Mesenchymal stem cell (in vitro differentiated cells and primary cell): ENCODE measurements at regions not wholly inside any gene's neighbourhood (a gene's known extent, or its start where the extent isn't known, plus 50 kb on each side); places are given as distances from the start of the nearest gene placed in this dataset.

ENCODE experiments used
- DNase-seq: peaks from one replicate; pipeline ENCODE4 v3.0.0-alpha.2; 2013
- H2AFZ ChIP-seq: one replicate; pipeline ENCODE4 v1.6.1; 2013; ENCODE audit warnings: low read depth, mild to moderate bottlenecking, control low read depth, inconsistent platforms, low read length, moderate library complexity
- H2AK5ac ChIP-seq: 2 replicates; pipeline ENCODE4 v1.6.1; 2013; ENCODE audit warnings: low read length, moderate library complexity, mild to moderate bottlenecking, inconsistent platforms; ENCODE audit not compliant: severe bottlenecking
- H2BK120ac ChIP-seq: one replicate; pipeline ENCODE4 v1.6.1; 2013; ENCODE audit warnings: low read depth, mild to moderate bottlenecking, inconsistent platforms, low read length, moderate library complexity
- H2BK12ac ChIP-seq, 2 experiments: one replicate each; pipeline ENCODE4 v1.6.1; 2013; ENCODE audit warnings: inconsistent platforms in 2 of 2, low read length in 2 of 2, mild to moderate bottlenecking in 2 of 2, moderate library complexity in 2 of 2, control low read depth in 1 of 2
- H2BK15ac ChIP-seq: one replicate; pipeline ENCODE4 v1.6.1; 2013; ENCODE audit warnings: mild to moderate bottlenecking, low read depth, inconsistent platforms; ENCODE audit not compliant: poor library complexity, severe bottlenecking
- H2BK5ac ChIP-seq: 2 replicates; pipeline ENCODE4 v1.6.1; 2013; ENCODE audit warnings: low read depth, mild to moderate bottlenecking, low read length, control low read depth, inconsistent platforms; ENCODE audit not compliant: poor library complexity, severe bottlenecking
- H3K14ac ChIP-seq, 2 experiments: one replicate each; pipeline ENCODE4 v1.6.1; 2013; ENCODE audit warnings: inconsistent platforms in 2 of 2, low read length in 2 of 2, control low read depth in 1 of 2, mild to moderate bottlenecking in 1 of 2, moderate library complexity in 1 of 2
- H3K18ac ChIP-seq, 2 experiments: one replicate each; pipeline ENCODE4 v1.6.1; 2013; ENCODE audit warnings: inconsistent platforms in 2 of 2, low read length in 2 of 2, control low read depth in 1 of 2, low read depth in 1 of 2, mild to moderate bottlenecking in 1 of 2
- H3K23ac ChIP-seq, 2 experiments: one replicate each; pipeline ENCODE4 v1.6.1; 2013; ENCODE audit warnings: inconsistent platforms in 2 of 2, low read length in 2 of 2, mild to moderate bottlenecking in 2 of 2, moderate library complexity in 2 of 2, control low read depth in 1 of 2
- H3K27ac ChIP-seq: 2 replicates; pipeline ENCODE4 v1.5.1; 2013; ENCODE audit warnings: mild to moderate bottlenecking, moderate library complexity, low read length, control low read depth, inconsistent platforms; ENCODE audit not compliant: poor library complexity, severe bottlenecking
- H3K27me3 ChIP-seq, 2 experiments: 2 replicates each; pipeline versions ENCODE4 v1.6.1 to v1.7.0; 2013; ENCODE audit warnings: low read length in 2 of 2, mild to moderate bottlenecking in 2 of 2, moderate library complexity in 2 of 2, control low read depth in 1 of 2, inconsistent platforms in 1 of 2; ENCODE audit not compliant: control insufficient read depth in 1 of 2, insufficient read depth in 1 of 2
- H3K36me3 ChIP-seq, 2 experiments: 2 replicates each; pipeline versions ENCODE4 v1.6.1 to v1.7.0; 2013; ENCODE audit warnings: low read length in 2 of 2, control low read depth in 1 of 2, inconsistent platforms in 1 of 2, low read depth in 1 of 2, mild to moderate bottlenecking in 1 of 2; ENCODE audit not compliant: insufficient read depth in 2 of 2, control insufficient read depth in 1 of 2
- H3K4ac ChIP-seq, 2 experiments: one replicate each; pipeline ENCODE4 v1.6.1; 2013; ENCODE audit warnings: inconsistent platforms in 2 of 2, low read length in 2 of 2, mild to moderate bottlenecking in 2 of 2, moderate library complexity in 2 of 2, control low read depth in 1 of 2, low read depth in 1 of 2
- H3K4me1 ChIP-seq: 2 replicates; pipeline ENCODE4 v1.6.1; 2013; ENCODE audit warnings: low read depth, low read length, control low read depth; ENCODE audit not compliant: control insufficient read depth, insufficient read depth
- H3K4me2 ChIP-seq: 2 replicates; pipeline ENCODE4 v1.6.1; 2013; ENCODE audit warnings: low read length, mild to moderate bottlenecking, inconsistent platforms; ENCODE audit not compliant: poor library complexity, severe bottlenecking
- H3K4me3 ChIP-seq, 2 experiments: 2 replicates each; pipeline versions ENCODE4 v1.5.1 to v1.7.0; 2013; ENCODE audit warnings: low read length in 2 of 2, mild to moderate bottlenecking in 2 of 2, control low read depth in 1 of 2, low read depth in 1 of 2; ENCODE audit not compliant: insufficient read depth in 1 of 2
- H3K79me1 ChIP-seq: replicated peaks from 2 replicates; pipeline ENCODE4 v1.6.1; 2013; ENCODE audit warnings: mild to moderate bottlenecking, control low read depth, low read length, inconsistent platforms; ENCODE audit not compliant: poor library complexity, severe bottlenecking
- H3K9ac ChIP-seq: 2 replicates; pipeline ENCODE4 v1.7.0; 2013; ENCODE audit warnings: mild to moderate bottlenecking, low read length, moderate library complexity
- H3K9me3 ChIP-seq: 2 replicates; pipeline ENCODE4 v1.7.0; 2013; ENCODE audit warnings: mild to moderate bottlenecking, low read length; ENCODE audit not compliant: control insufficient read depth
- H4K8ac ChIP-seq: one replicate; pipeline ENCODE4 v1.6.1; 2013; ENCODE audit warnings: inconsistent platforms, mild to moderate bottlenecking, low read length, moderate library complexity
- H4K91ac ChIP-seq: one replicate; pipeline ENCODE4 v1.6.1; 2013; ENCODE audit warnings: mild to moderate bottlenecking, low read length, inconsistent platforms
- WGBS: methylation state at CpG from one replicate; pipeline ENCODE4 v1.1.7; 2013; ENCODE audit warnings: mixed read lengths; 5-methylcytosine and 5-hydroxymethylcytosine counted together

DNA sequence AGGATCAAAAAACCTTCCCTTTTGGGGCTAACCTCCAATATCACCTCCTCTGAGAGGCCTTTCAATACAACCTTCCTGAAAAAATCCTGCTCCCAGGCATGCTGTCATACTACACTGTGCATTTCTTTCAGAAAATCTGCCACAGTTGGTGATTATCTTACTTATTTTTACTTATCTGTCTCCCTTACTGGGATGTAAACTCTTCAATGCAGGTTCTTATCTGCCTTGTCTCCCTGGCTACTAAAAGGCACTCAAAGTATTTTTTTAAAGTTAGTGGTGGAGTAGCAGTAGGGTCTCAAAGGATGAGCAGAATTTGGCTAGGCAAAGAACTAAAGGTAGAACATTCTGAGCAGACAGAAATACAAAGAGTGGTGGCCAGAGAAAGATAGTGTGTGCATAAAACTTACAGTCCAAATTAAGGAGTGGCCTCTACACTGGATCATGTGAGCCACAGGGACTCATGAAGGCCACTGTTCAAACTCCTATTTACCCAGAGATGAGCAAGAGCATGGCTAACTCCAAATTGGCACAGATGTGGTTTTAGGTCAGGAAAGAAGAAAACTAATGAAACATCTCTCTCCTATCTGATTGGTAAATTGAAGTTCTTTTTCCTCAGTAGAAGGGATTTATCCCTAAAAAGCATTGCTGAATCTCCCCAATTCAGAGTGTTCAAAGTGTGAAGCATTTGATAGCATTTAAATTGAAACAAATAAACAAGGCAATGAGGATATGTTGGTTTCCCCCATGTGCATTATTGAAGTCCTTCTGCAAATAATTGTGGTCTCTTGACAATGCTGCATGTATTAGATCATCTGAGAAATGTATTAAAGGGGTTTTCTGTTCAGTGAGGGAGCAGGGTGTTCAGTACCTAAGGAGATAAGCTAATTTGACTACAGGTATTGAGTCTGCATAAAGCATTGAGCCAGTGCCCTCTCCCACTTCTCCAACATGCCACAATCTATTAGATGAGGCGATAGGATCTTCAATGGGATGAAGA is 285.5 kb downstream of the MREG start:
- H3K23ac ChIP-seq: no peak overlapping the region
- no peaks in the 10 kb centered on the region for H3K27me3 ChIP-seq
- H3K36me3 ChIP-seq: no peaks in the 10 kb centered on the region
- no peak overlapping the region for H3K4me3 ChIP-seq
- H4K91ac ChIP-seq: no peak overlapping the region
- no peak overlapping the region for H2BK120ac ChIP-seq
- peak overlapping the region; percentile 16 to 60 for H3K4ac ChIP-seq
- no peak overlapping the region for H3K4me2 ChIP-seq
- 75% methylated on average over 1 of the region's 1 CpG for WGBS
- H2BK15ac ChIP-seq: no peak overlapping the region
- H3K27ac ChIP-seq: peak overlapping the region; percentile 68
- no peak overlapping the region for H2BK12ac ChIP-seq
- no peak overlapping the region for H3K18ac ChIP-seq
- H2AK5ac ChIP-seq: peak overlapping the region; percentile 90
- H3K79me1 ChIP-seq: no peaks in the 10 kb centered on the region
- peak overlapping the region; percentile 82 for H3K9ac ChIP-seq
- H4K8ac ChIP-seq: no peak overlapping the region
- peak; percentile 55 for DNase-seq
- no peak overlapping the region for H3K14ac ChIP-seq
- H2AFZ ChIP-seq: no peak overlapping the region
- H2BK5ac ChIP-seq: no peak overlapping the region
- H3K4me1 ChIP-seq: peaks cover 6% of the 10 kb centered on the region
- H3K9me3 ChIP-seq: peaks cover 6% of the 10 kb centered on the region

DNA sequence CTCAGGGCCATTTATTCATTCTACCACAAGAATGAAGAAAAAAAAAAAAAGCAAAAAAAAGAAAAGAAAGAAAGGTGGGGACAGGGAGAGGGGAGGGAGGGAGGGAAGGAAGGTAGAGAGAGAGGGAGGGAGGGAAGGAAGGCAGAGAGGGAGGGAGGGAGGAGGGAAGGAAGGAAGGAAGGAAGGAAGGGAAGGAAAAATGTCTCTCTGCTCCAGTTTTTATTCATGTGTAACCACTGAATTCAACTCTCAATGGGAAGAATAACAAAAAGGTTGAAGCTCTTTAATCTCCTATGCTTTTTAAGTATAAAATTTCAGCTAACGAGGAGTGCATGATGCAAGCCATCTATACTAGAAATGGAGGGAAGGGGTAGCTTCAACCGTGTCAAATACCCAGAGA is 287.3 kb downstream of the MREG start:
- Histone ChIP-seq H3K4me3 (no peak overlapping the region), H3K9me3 (no peaks in the 10 kb centered on the region), H4K8ac (no peak overlapping the region)

DNA sequence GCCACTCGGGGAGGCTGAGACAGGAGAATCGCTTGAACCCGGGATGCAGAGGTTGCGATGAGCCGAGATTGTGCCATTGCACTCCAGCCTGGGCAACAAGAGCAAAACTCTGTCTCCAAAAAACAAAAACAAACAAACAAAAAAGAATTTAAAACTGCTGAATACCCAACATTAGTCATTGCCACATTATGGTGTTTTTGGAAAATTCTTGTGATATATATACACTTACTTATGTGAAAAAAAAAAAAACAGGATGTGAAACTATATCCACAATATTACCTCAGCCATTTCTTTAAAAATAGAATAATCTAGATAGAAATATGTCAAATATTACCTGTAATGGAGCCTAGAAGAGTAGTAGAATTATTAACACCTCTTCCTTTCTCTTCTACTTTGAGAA is 288.3 kb upstream of the FN1 start:
- WGBS: 100% methylated on average over 2 of the region's 5 CpGs
- H3K14ac ChIP-seq: no peak overlapping the region

More for the DNA sequence above, 287.3 kb downstream of the MREG start:
- no peaks in the 10 kb centered on the region for H3K27me3 ChIP-seq
- no peaks in the 10 kb centered on the region for H3K36me3 ChIP-seq
- no peak for DNase-seq
- H3K9ac ChIP-seq: peak overlapping the region; percentile 82
- no peaks in the 10 kb centered on the region for H3K79me1 ChIP-seq
- no peak overlapping the region for H4K91ac ChIP-seq
- H2BK5ac ChIP-seq: no peak overlapping the region
- no peak overlapping the region for H3K27ac ChIP-seq
- H3K4ac ChIP-seq: no peak overlapping the region
- no peak overlapping the region for H2BK12ac ChIP-seq
- no peak overlapping the region for H3K18ac ChIP-seq
- H2BK120ac ChIP-seq: no peak overlapping the region
- H3K4me1 ChIP-seq: peaks cover 6% of the 10 kb centered on the region
- H2AFZ ChIP-seq: no peak overlapping the region
- H3K14ac ChIP-seq: no peak overlapping the region
- 100% methylated on average over 2 of the region's 2 CpGs for WGBS
- no peak overlapping the region for H2AK5ac ChIP-seq
- no peak overlapping the region for H2BK15ac ChIP-seq
- H3K4me2 ChIP-seq: no peak overlapping the region
- H3K23ac ChIP-seq: no peak overlapping the region

GRCh38 chr2:215723631-215724011 is 287.8 kb upstream of the FN1 start:
- Histone ChIP-seq H4K91ac (no peak overlapping the region), H3K9ac (no peak overlapping the region), H3K36me3 (no peaks in the 10 kb centered on the region), H2AK5ac (no peak overlapping the region), H3K4me3 (no peak overlapping the region), H4K8ac (no peak overlapping the region), H3K4ac (no peak overlapping the region), H3K9me3 (no peaks in the 10 kb centered on the region), H3K27ac (no peak overlapping the region), H3K18ac (no peak overlapping the region), H3K79me1 (no peaks in the 10 kb centered on the region), H2BK5ac (no peak overlapping the region), H2BK12ac (no peak overlapping the region), H3K23ac (no peak overlapping the region), H3K27me3 (no peaks in the 10 kb centered on the region), H3K4me2 (no peak overlapping the region), H2AFZ (no peak overlapping the region), H2BK15ac (no peak overlapping the region), H3K14ac (no peak overlapping the region), H3K4me1 (peaks cover 3% of the 10 kb centered on the region), H2BK120ac (no peak overlapping the region)
- DNase-seq: no peak
- 100% methylated on average over 2 of the region's 3 CpGs for WGBS

More for the DNA sequence above, 288.3 kb upstream of the FN1 start:
- Histone ChIP-seq H3K23ac (no peak overlapping the region), H3K4me2 (no peak overlapping the region), H3K9me3 (no peaks in the 10 kb centered on the region), H2BK120ac (no peak overlapping the region), H2BK5ac (peak overlapping the region; percentile 50), H3K4me1 (peaks cover 4% of the 10 kb centered on the region), H3K18ac (no peak overlapping the region), H3K4ac (no peak overlapping the region), H2AFZ (no peak overlapping the region), H3K9ac (no peak overlapping the region), H2BK15ac (no peak overlapping the region), H3K27me3 (no peaks in the 10 kb centered on the region), H3K79me1 (no peaks in the 10 kb centered on the region), H4K91ac (no peak overlapping the region), H3K4me3 (no peak overlapping the region), H3K27ac (no peak overlapping the region), H2AK5ac (no peak overlapping the region), H3K36me3 (no peaks in the 10 kb centered on the region), H2BK12ac (no peak overlapping the region), H4K8ac (no peak overlapping the region)
- DNase-seq: no peak
